HFFc6 (cell line): ENCODE measurements at regions not wholly inside any gene's neighbourhood (a gene's known extent, or its start where the extent isn't known, plus 50 kb on each side); places are given as distances from the start of the nearest gene placed in this dataset.

Experiments used
- DNase-seq: peaks from one replicate; pipeline ENCODE4 v3.0.0-alpha.2; 2018
- H3K27ac Mint-ChIP-seq: 2 replicates; pipeline ENCODE4 v1.8.0; 2020; ENCODE audit warnings: mild to moderate bottlenecking, mixed read lengths
- H3K27me3 Mint-ChIP-seq: 2 replicates; pipeline ENCODE4 v1.8.0; 2021; ENCODE audit warnings: mild to moderate bottlenecking, moderate library complexity, mixed read lengths; ENCODE audit not compliant: insufficient read depth
- H3K36me3 Mint-ChIP-seq: 2 replicates; pipeline ENCODE4 v1.8.0; 2021; ENCODE audit warnings: low read depth, mixed read lengths
- H3K4me1 Mint-ChIP-seq: 2 replicates; pipeline ENCODE4 v1.8.0; 2020; ENCODE audit warnings: low read depth, mixed read lengths
- H3K4me3 Mint-ChIP-seq: 2 replicates; pipeline ENCODE4 v1.8.0; 2020; ENCODE audit warnings: mild to moderate bottlenecking, moderate library complexity, mixed read lengths
- H3K9me3 Mint-ChIP-seq: 2 replicates; pipeline ENCODE4 v1.8.0; 2020; ENCODE audit warnings: mild to moderate bottlenecking, mixed read lengths
- CTCF ChIP-seq: fragments of 200-600 bp; sonication (generic); IDR thresholded peaks from 2 replicates; pipeline ENCODE4 v1.5.0; 2021; ENCODE audit warnings: antibody characterized with exemption, mild to moderate bottlenecking

DNA sequence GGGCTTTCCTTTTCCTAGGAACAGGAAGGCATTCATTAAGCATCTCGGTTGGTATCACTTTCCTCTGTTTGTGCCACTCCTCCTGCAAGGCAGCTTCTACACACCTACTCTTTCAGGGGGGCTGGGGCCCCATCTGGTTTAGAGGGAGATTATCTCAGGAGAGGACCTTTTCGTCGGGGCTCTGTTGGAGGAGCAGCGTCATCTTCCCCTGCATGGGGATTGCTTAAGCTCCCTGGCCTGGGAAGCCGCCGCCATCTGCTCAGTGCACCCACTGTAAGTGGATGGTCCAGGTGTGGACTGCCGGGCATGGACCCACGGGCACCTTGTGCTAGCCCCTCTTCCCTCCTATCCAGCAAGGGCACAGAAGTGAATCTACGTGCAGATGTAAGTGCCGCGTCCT lies 355.3 kb upstream of the SMIM21 start:
- no peak for DNase-seq
- H3K4me3 Mint-ChIP-seq: no peak overlapping the region
- no peaks in the 10 kb centered on the region for H3K4me1 Mint-ChIP-seq
- no peak overlapping the region for H3K27ac Mint-ChIP-seq
- no peaks in the 10 kb centered on the region for H3K36me3 Mint-ChIP-seq
- no peak for TF ChIP-seq CTCF
- peaks cover 3% of the 10 kb centered on the region for H3K9me3 Mint-ChIP-seq
- peaks cover 8% of the 10 kb centered on the region for H3K27me3 Mint-ChIP-seq

DNA sequence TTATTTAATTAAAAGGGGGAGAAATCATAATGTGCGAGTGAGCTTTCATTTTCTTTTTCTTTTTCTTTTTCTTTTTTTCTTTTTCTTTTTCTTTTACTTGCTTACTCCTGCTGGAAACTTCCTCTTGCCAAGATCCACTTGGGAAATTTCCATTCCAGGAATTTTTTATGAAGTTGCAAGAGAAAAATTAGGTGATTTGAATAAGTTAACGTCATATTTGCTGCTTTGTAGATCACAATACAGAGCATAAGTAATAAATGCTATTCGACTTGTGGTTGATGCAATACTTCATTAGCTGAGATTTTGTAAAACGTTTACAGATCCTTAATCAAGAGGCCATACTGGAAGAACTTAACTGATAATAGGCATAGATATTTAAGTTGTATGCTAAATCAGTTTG lies 354.7 kb upstream of the SMIM21 start:
- H3K27ac Mint-ChIP-seq: no peak overlapping the region

GRCh38 chr18:75779910-75780309 lies 352.4 kb upstream of the SMIM21 start:
- Mint-ChIP-seq H3K27ac (no peak overlapping the region), H3K27me3 (peaks cover 8% of the 10 kb centered on the region), H3K4me1 (no peaks in the 10 kb centered on the region), H3K9me3 (peaks cover 5% of the 10 kb centered on the region), H3K36me3 (no peaks in the 10 kb centered on the region), H3K4me3 (no peak overlapping the region)
- TF ChIP-seq CTCF: no peak
- DNase-seq: no peak

More for the DNA sequence above, 354.7 kb upstream of the SMIM21 start:
- no peaks in the 10 kb centered on the region for H3K4me1 Mint-ChIP-seq
- peaks cover 8% of the 10 kb centered on the region for H3K27me3 Mint-ChIP-seq
- no peak overlapping the region for H3K4me3 Mint-ChIP-seq
- DNase-seq: no peak
- no peak for TF ChIP-seq CTCF
- H3K36me3 Mint-ChIP-seq: no peaks in the 10 kb centered on the region
- H3K9me3 Mint-ChIP-seq: peaks cover 5% of the 10 kb centered on the region

GRCh38 chr18:75779450-75779849 lies 351.9 kb upstream of the SMIM21 start:
- DNase-seq: no peak
- Mint-ChIP-seq H3K36me3 (no peaks in the 10 kb centered on the region), H3K9me3 (peaks cover 5% of the 10 kb centered on the region), H3K4me3 (no peak overlapping the region), H3K4me1 (no peaks in the 10 kb centered on the region), H3K27me3 (peaks cover 8% of the 10 kb centered on the region), H3K27ac (no peak overlapping the region)
- no peak for TF ChIP-seq CTCF

DNA sequence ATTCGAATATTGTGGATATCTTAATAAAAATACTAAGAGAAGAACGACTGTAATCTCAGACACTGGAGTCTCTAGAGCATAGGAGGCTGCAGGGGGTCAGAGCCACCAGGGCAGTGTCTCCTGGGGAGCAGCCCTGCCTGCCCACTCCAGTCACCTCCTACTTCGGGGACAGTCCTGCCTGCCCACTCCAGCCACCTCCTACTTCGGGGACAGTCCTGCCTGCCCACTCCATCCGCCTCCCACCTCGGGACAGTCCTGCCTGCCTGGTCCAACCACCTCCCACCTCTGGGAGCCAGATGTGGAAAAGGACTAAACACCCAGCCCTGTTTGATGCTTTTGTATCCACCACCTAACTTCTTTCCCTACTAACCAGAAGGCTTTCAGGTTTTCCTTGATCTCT lies 350.1 kb upstream of the SMIM21 start:
- H3K36me3 Mint-ChIP-seq: no peaks in the 10 kb centered on the region
- peaks cover 7% of the 10 kb centered on the region for H3K9me3 Mint-ChIP-seq
- H3K27me3 Mint-ChIP-seq: no peaks in the 10 kb centered on the region; the same call in 1 of the 2 replicates
- TF ChIP-seq CTCF: no peak
- no peak overlapping the region for H3K27ac Mint-ChIP-seq
- no peak overlapping the region for H3K4me3 Mint-ChIP-seq
- no peaks in the 10 kb centered on the region for H3K4me1 Mint-ChIP-seq
- no peak for DNase-seq

DNA sequence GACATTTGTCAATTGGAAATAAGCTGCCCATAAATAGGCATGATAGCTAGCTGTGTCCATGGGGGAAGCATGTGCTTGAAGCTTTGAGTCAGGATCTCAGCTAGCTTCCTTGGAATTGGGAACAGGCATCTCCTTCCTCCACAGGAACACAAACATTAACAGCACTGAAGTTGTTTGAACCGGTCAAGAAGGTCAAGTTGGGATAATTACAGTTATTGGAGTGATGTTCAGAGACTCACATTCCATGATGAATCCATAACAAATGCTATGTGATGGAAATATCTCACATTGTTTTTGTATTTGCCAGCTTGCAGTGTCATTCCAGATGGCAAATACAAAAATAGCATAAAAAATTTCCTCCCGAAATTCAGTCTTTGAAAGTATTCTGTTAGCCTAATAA lies 347.6 kb upstream of the SMIM21 start:
- no peaks in the 10 kb centered on the region for H3K36me3 Mint-ChIP-seq
- no peak for TF ChIP-seq CTCF
- H3K27me3 Mint-ChIP-seq: no peaks in the 10 kb centered on the region; the same call in 1 of the 2 replicates
- peaks cover 9% of the 10 kb centered on the region for H3K9me3 Mint-ChIP-seq
- no peaks in the 10 kb centered on the region for H3K4me1 Mint-ChIP-seq
- H3K27ac Mint-ChIP-seq: no peak overlapping the region
- H3K4me3 Mint-ChIP-seq: no peak overlapping the region
- DNase-seq: no peak
